DOHH2 (cell line): ENCODE measurements at regions not wholly inside any gene's neighbourhood (a gene's known extent, or its start where the extent isn't known, plus 50 kb on each side); places are given as distances from the start of the nearest gene placed in this dataset.

ENCODE experiments used
- H3F3A ChIP-seq: fragments of 200-600 bp; sonication (generic), shearing (Covaris generic); 2 replicates; pipeline ENCODE4 v1.6.0; 2016; ENCODE audit warnings: antibody characterized with exemption, mild to moderate bottlenecking; ENCODE audit not compliant: control insufficient read depth, insufficient read depth
- H3K27ac ChIP-seq: fragments of 200-600 bp; sonication (generic); 2 replicates; pipeline ENCODE4 v1.5.1; 2014; ENCODE audit warnings: low read depth, mild to moderate bottlenecking, low read length, moderate library complexity
- H3K27me3 ChIP-seq: fragments of 200-600 bp; sonication (generic); 2 replicates; pipeline ENCODE4 v1.6.1; 2014; ENCODE audit warnings: mild to moderate bottlenecking, low read length, mixed read lengths; ENCODE audit not compliant: control insufficient read depth
- H3K36me3 ChIP-seq: fragments of 200-600 bp; sonication (generic); 2 replicates; pipeline ENCODE4 v1.6.1; 2014; ENCODE audit warnings: mild to moderate bottlenecking, low read length, moderate library complexity, mixed read lengths; ENCODE audit not compliant: control insufficient read depth
- H3K4me1 ChIP-seq: fragments of 200-600 bp; sonication (generic); 2 replicates; pipeline ENCODE4 v1.6.1; 2014; ENCODE audit warnings: mild to moderate bottlenecking, low read length, mixed read lengths; ENCODE audit not compliant: control insufficient read depth
- H3K4me2 ChIP-seq: fragments of 200-600 bp; sonication (generic); 2 replicates; pipeline ENCODE4 v1.6.0; 2014; ENCODE audit warnings: mild to moderate bottlenecking, low read length, moderate library complexity
- H3K4me3 ChIP-seq: fragments of 200-600 bp; sonication (generic); 2 replicates; pipeline ENCODE4 v1.5.1; 2014; ENCODE audit warnings: mild to moderate bottlenecking, low read length, mixed read lengths
- H3K79me2 ChIP-seq: fragments of 200-600 bp; sonication (generic); 2 replicates; pipeline ENCODE4 v1.6.1; 2014; ENCODE audit warnings: mild to moderate bottlenecking, low read length, mixed read lengths; ENCODE audit not compliant: control insufficient read depth
- H3K9me2 ChIP-seq: fragments of 200-600 bp; sonication (generic); replicated peaks from 2 replicates; pipeline ENCODE4 v1.6.1; 2014; ENCODE audit warnings: mild to moderate bottlenecking, low read length, mixed read lengths; ENCODE audit not compliant: control insufficient read depth
- H3K9me3 ChIP-seq: fragments of 200-600 bp; sonication (generic); 2 replicates; pipeline ENCODE4 v1.6.1; 2014; ENCODE audit warnings: antibody characterized with exemption, low read length, mixed read lengths; ENCODE audit not compliant: control insufficient read depth, insufficient read depth
- H4K20me1 ChIP-seq: fragments of 200-600 bp; sonication (generic); 2 replicates; pipeline ENCODE4 v1.6.0; 2014; ENCODE audit warnings: low read depth, mild to moderate bottlenecking, antibody characterized with exemption, low read length, moderate library complexity; ENCODE audit not compliant: control insufficient read depth, insufficient read depth
- EZH2phosphoT487 ChIP-seq: fragments of 200-600 bp; sonication (generic); IDR thresholded peaks from 2 replicates; pipeline ENCODE4 v1.6.1; 2017; ENCODE audit warnings: borderline replicate concordance, mild to moderate bottlenecking, antibody characterized with exemption, low read length, moderate library complexity, mixed read lengths
- TF ChIP-seq, protein P1 (sequence below): fragments of 200-600 bp; sonication (generic); IDR thresholded peaks from one replicate; pipeline ENCODE4 v1.5.1; 2014; ENCODE audit warnings: antibody characterized with exemption, mild to moderate bottlenecking, low read depth, low read length; ENCODE audit not compliant: poor library complexity, severe bottlenecking

DNA sequence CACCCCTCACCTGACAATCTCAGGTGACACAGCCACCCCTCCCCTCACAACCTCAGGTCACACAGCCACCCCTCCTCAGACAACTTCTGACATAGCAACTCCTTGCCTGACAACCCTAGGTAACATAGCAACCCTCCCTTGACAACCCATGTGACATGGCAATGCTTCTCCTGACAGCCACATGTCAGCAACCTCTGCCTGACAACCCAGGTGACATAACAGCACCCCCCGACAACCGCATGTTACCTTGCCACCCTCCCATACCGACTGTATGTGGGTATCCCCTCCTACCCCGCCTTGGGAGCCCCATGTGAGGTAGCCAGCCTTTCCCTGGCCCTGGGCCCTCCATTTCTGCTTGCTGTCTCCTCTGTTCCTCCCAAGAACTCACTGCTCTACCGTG is 77.7 kb upstream of the B3GAT1 start:
- Histone ChIP-seq H3K9me3 (no peaks in the 10 kb centered on the region), H3K9me2 (no peaks in the 10 kb centered on the region), H3K27ac (no peak overlapping the region), H3K4me3 (no peak overlapping the region), H3K27me3 (no peaks in the 10 kb centered on the region), H3K36me3 (no peaks in the 10 kb centered on the region), H3F3A (no peaks in the 10 kb centered on the region), H3K79me2 (no peaks in the 10 kb centered on the region), H3K4me1 (no peaks in the 10 kb centered on the region), H3K4me2 (no peak overlapping the region), H4K20me1 (no peaks in the 10 kb centered on the region)
- TF ChIP-seq, protein P1, sequence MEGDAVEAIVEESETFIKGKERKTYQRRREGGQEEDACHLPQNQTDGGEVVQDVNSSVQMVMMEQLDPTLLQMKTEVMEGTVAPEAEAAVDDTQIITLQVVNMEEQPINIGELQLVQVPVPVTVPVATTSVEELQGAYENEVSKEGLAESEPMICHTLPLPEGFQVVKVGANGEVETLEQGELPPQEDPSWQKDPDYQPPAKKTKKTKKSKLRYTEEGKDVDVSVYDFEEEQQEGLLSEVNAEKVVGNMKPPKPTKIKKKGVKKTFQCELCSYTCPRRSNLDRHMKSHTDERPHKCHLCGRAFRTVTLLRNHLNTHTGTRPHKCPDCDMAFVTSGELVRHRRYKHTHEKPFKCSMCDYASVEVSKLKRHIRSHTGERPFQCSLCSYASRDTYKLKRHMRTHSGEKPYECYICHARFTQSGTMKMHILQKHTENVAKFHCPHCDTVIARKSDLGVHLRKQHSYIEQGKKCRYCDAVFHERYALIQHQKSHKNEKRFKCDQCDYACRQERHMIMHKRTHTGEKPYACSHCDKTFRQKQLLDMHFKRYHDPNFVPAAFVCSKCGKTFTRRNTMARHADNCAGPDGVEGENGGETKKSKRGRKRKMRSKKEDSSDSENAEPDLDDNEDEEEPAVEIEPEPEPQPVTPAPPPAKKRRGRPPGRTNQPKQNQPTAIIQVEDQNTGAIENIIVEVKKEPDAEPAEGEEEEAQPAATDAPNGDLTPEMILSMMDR = no peak
- no peak for TF ChIP-seq EZH2phosphoT487

DNA sequence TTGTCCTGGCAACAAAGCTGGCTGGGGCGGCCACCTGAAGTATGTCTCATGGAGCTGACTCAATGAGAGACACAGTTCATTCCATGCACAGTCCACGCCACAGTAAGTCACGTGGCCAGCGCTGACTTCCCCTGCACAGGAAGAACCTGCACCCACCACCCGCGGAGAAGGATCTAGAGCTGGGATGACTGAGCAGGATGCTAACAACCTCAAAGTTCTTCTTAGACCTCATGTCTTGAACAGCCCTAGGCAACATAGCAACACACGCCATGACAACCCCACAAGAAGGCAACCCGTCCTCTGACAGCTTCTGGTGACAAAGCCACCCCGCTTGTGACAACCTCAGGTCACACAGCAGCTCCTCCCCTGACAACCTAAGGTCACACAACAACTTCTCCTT is 76.9 kb upstream of the B3GAT1 start:
- TF ChIP-seq, protein P1 = no peak
- no peak for TF ChIP-seq EZH2phosphoT487
- Histone ChIP-seq H3K27me3 (no peaks in the 10 kb centered on the region), H3K4me1 (no peaks in the 10 kb centered on the region), H3K4me2 (no peak overlapping the region), H3K79me2 (no peaks in the 10 kb centered on the region), H4K20me1 (no peaks in the 10 kb centered on the region), H3K9me2 (no peaks in the 10 kb centered on the region), H3K4me3 (no peak overlapping the region), H3F3A (no peaks in the 10 kb centered on the region), H3K27ac (no peak overlapping the region), H3K9me3 (no peaks in the 10 kb centered on the region), H3K36me3 (no peaks in the 10 kb centered on the region)

DNA sequence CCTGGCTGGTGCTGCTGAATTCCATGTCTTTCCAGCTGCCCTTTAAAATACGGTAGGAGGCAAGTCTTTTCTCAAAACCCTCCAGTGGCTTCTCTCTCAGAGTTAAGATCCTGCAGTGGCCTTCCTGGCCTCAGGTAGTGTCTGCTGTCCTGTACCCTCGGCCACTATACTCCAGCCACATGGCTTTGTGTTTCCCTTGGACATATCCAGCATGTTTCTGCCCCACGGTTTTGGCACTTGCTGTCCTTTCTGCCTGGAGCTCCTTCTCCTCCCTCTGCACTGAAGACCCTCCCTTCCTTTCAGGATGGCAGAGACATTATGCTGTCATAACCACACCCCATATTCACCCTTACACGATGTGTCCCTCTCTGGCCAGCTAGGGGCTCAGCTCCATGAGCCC is 76.5 kb upstream of the B3GAT1 start:
- H4K20me1 ChIP-seq = no peaks in the 10 kb centered on the region
- no peaks in the 10 kb centered on the region for H3K27me3 ChIP-seq
- H3K4me3 ChIP-seq = no peak overlapping the region
- no peaks in the 10 kb centered on the region for H3K79me2 ChIP-seq
- no peaks in the 10 kb centered on the region for H3K4me1 ChIP-seq
- TF ChIP-seq EZH2phosphoT487 = no peak
- no peak overlapping the region for H3K27ac ChIP-seq
- no peak overlapping the region for H3K4me2 ChIP-seq
- no peaks in the 10 kb centered on the region for H3K9me2 ChIP-seq
- no peaks in the 10 kb centered on the region for H3K36me3 ChIP-seq
- H3K9me3 ChIP-seq = no peaks in the 10 kb centered on the region
- no peaks in the 10 kb centered on the region for H3F3A ChIP-seq

DNA sequence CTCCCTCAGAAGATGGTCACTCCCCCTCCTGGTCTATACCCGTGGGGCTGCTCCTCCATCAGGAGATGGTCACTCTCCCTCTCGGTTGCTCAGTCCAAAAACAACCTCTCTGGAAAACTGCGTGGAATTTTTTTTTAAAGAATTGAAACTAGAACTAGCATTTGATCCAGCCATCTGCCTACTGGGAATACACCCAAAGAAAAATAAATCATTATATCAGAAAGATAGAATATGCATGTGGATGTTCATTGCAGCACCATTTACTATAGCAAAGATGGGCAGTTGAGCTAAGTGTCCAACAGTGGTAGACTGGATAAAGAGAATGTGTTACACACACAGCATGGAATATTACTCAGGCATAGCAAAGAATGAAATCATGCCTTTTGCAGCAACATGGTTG is 75.7 kb upstream of the B3GAT1 start:
- Histone ChIP-seq H3K79me2 (no peaks in the 10 kb centered on the region), H3K9me3 (no peaks in the 10 kb centered on the region), H3K4me3 (no peak overlapping the region), H3K27ac (no peak overlapping the region), H3K27me3 (no peaks in the 10 kb centered on the region), H3F3A (no peaks in the 10 kb centered on the region), H4K20me1 (no peaks in the 10 kb centered on the region), H3K9me2 (no peaks in the 10 kb centered on the region), H3K4me1 (no peaks in the 10 kb centered on the region), H3K4me2 (no peak overlapping the region), H3K36me3 (no peaks in the 10 kb centered on the region)
- TF ChIP-seq, protein P1 = no peak
- TF ChIP-seq EZH2phosphoT487 = no peak
